ENCODE measurements at regions not wholly inside any gene's neighbourhood (a gene's known extent, or its start where the extent isn't known, plus 50 kb on each side); places are given as distances from the start of the nearest gene placed in this dataset.

GRCh38 chr9:16312116-16312515, 558.4 kb downstream of the BNC2 start:
- Mint-ChIP-seq H3K4me3 (no peak overlapping the region), H3K36me3 (no peaks in the 10 kb centered on the region), H3K27ac (no peak overlapping the region), H3K9me3 (no peaks in the 10 kb centered on the region), H3K27me3 (ENCODE audit: low read depth) (no peaks in the 10 kb centered on the region; the same call in 1 of the 2 replicates), H3K4me1 (peaks cover 25% of the 10 kb centered on the region)
- ChIA-PET CTCF (no interaction called here), POLR2A (no interaction called here)
- no peak for DNase-seq (ENCODE audit: low spot score)
- no peak for ATAC-seq
- TF ChIP-seq RELA (CRISPR knock-in tag; IDR thresholded peaks at IDR 0.05; ENCODE audit: borderline replicate concordance): no peak
- no peak for TF ChIP-seq ZNF396 (CRISPR knock-in tag; IDR thresholded peaks at IDR 0.05; ENCODE audit: borderline replicate concordance)
- TF ChIP-seq ZNF263 (CRISPR knock-in tag; IDR thresholded peaks at IDR 0.05; ENCODE audit: low read depth): no peak
- TF ChIP-seq ATF6 (CRISPR knock-in tag; IDR thresholded peaks at IDR 0.05): no peak
- no peak for TF ChIP-seq E2F5 (CRISPR knock-in tag; IDR thresholded peaks at IDR 0.05)
- TF ChIP-seq IRF1 (CRISPR knock-in tag; IDR thresholded peaks at IDR 0.05): no peak
- no peak for TF ChIP-seq ATF3 (CRISPR knock-in tag; conservative IDR thresholded peaks at IDR 0.05)
- no peak for TF ChIP-seq ZNF416 (CRISPR knock-in tag; IDR thresholded peaks at IDR 0.05)
- no peak for TF ChIP-seq PRDM15 (CRISPR knock-in tag; IDR thresholded peaks at IDR 0.05)
- no peak for TF ChIP-seq FOXJ3 (CRISPR knock-in tag; IDR thresholded peaks at IDR 0.05; ENCODE audit: borderline replicate concordance)
- TF ChIP-seq JAZF1 (CRISPR knock-in tag; IDR thresholded peaks at IDR 0.05): no peak
- no peak for TF ChIP-seq ATF2 (CRISPR knock-in tag; IDR thresholded peaks at IDR 0.05; ENCODE audit: borderline replicate concordance, low read depth)
- TF ChIP-seq IRF2 (CRISPR knock-in tag; IDR thresholded peaks at IDR 0.05; ENCODE audit: borderline replicate concordance, low read depth): no peak
- TF ChIP-seq NFE2L1 (CRISPR knock-in tag; IDR thresholded peaks at IDR 0.05): no peak
- no peak for TF ChIP-seq USF2 (CRISPR knock-in tag; IDR thresholded peaks at IDR 0.05)

GRCh38 chr9:16312962-16313546, 557.4 kb downstream of the BNC2 start:
- DNase-seq (ENCODE audit: low spot score): no peak
- H3K27me3 Mint-ChIP-seq (ENCODE audit: low read depth): no peaks in the 10 kb centered on the region; the same call in 1 of the 2 replicates
- TF ChIP-seq RORB (CRISPR knock-in tag; IDR thresholded peaks at IDR 0.05): no peak
- no peak for TF ChIP-seq ERG (CRISPR knock-in tag; IDR thresholded peaks at IDR 0.05)
- no peak for TF ChIP-seq FOXJ3 (CRISPR knock-in tag; IDR thresholded peaks at IDR 0.05; ENCODE audit: borderline replicate concordance)
- no peak for TF ChIP-seq MXD4 (CRISPR knock-in tag; IDR thresholded peaks at IDR 0.05; ENCODE audit: borderline replicate concordance)
- TF ChIP-seq AR (CRISPR knock-in tag; IDR thresholded peaks at IDR 0.05): no peak
- CTCF ChIA-PET: no interaction called here
- POLR2A ChIA-PET: no interaction called here
- no peak overlapping the region for H3K27ac Mint-ChIP-seq
- no peaks in the 10 kb centered on the region for H3K9me3 Mint-ChIP-seq
- no peak overlapping the region for H3K4me3 Mint-ChIP-seq
- no peak for ATAC-seq
- no peaks in the 10 kb centered on the region for H3K36me3 Mint-ChIP-seq
- peaks cover 25% of the 10 kb centered on the region for H3K4me1 Mint-ChIP-seq
